Thyroid gland (tissue), 4 donors: ENCODE measurements at regions not wholly inside any gene's neighbourhood (a gene's known extent, or its start where the extent isn't known, plus 50 kb on each side); places are given as distances from the start of the nearest gene placed in this dataset.

Experiments
- POLR2A ChIP-seq, 2 donors: fragments of 450-650 bp; IDR thresholded peaks; one replicate each; pipeline ENCODE4 v1.6.1; 2017; ENCODE audit warnings: antibody characterized with exemption in 2 of 2, mild to moderate bottlenecking in 2 of 2, moderate library complexity in 1 of 2
- TF ChIP-seq, protein P1 (sequence below), 6 experiments: fragments of 200-600 bp in 3 of 6; fragments of 450-650 bp in 3 of 6; sonication (generic) in 3 of 6; IDR thresholded peaks; one replicate each; pipeline ENCODE4 v1.5.1; 2016 to 2019; ENCODE audit warnings: antibody characterized with exemption in 6 of 6, mild to moderate bottlenecking in 2 of 6, inconsistent platforms in 1 of 6, moderate library complexity in 1 of 6

GRCh38 chr2:83969085-83969484 is 490.0 kb downstream of the SUCLG1 start:
- TF ChIP-seq, protein P1, sequence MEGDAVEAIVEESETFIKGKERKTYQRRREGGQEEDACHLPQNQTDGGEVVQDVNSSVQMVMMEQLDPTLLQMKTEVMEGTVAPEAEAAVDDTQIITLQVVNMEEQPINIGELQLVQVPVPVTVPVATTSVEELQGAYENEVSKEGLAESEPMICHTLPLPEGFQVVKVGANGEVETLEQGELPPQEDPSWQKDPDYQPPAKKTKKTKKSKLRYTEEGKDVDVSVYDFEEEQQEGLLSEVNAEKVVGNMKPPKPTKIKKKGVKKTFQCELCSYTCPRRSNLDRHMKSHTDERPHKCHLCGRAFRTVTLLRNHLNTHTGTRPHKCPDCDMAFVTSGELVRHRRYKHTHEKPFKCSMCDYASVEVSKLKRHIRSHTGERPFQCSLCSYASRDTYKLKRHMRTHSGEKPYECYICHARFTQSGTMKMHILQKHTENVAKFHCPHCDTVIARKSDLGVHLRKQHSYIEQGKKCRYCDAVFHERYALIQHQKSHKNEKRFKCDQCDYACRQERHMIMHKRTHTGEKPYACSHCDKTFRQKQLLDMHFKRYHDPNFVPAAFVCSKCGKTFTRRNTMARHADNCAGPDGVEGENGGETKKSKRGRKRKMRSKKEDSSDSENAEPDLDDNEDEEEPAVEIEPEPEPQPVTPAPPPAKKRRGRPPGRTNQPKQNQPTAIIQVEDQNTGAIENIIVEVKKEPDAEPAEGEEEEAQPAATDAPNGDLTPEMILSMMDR (IDR thresholded peaks at IDR 0.05), result no peak
- TF ChIP-seq POLR2A (IDR thresholded peaks at IDR 0.05), result no peak
